Left ventricle myocardium superior (tissue), 1 donor: ENCODE measurements at regions not wholly inside any gene's neighbourhood (a gene's known extent, or its start where the extent isn't known, plus 50 kb on each side); places are given as distances from the start of the nearest gene placed in this dataset.

ENCODE experiments used
- ATAC-seq: fragments of 200-7000 bp; cut with Tn5 transposase; one replicate; pipeline ENCODE4 v1.9.1; 2020; ENCODE audit warnings: mild to moderate bottlenecking, moderate library complexity
- DNase-seq: peaks from one replicate; pipeline ENCODE4 v3.0.0-alpha.2; 2020
- intact Hi-C: fragments of 100-400 bp; cut with micrococcal nuclease; formaldehyde crosslinking; loops from one replicate; pipeline ENCODE4 v1.11.0; 2022
- donor health status: DM: no; HTN: yes; CAD: no; lungs with severe emphysema.

- DNase-seq (no peak), ATAC-seq (no peak)
- intact Hi-C loops: no loop called here
These were observed 302.2 kb downstream of the DIRAS2 start for GRCh38 chr9:90340421-90340820.

DNA sequence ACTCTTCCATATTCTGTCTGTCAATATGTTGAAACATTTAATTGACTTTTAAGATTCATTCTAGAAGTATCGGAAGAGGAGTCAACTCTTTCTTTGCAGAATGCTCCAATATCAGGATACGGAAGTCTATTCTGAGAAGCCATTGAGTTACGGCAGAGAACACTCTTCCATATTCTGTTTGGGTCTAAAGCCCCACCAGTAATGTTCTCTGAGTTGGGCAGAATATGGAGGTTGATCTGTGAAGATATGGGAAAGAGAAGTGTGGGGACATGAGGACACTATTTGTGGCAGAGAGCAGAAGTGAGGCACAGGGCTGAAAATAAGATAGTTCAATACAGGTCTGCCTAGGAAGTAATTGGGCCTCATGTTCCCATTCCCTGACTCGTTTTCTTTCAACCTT lies 300.0 kb downstream of the DIRAS2 start:
- no peak for ATAC-seq
- intact Hi-C loops: no loop called here

GRCh38 chr9:90343366-90343765 lies 299.3 kb downstream of the DIRAS2 start:
- intact Hi-C loops: no loop called here
- no peak for DNase-seq
- ATAC-seq: no peak

More for the DNA sequence above, 300.0 kb downstream of the DIRAS2 start:
- DNase-seq: no peak

- intact Hi-C loops: no loop called here
- no peak for ATAC-seq
- no peak for DNase-seq
These were observed 298.6 kb downstream of the DIRAS2 start for GRCh38 chr9:90343991-90344390.

GRCh38 chr9:90365666-90366065 lies 277.0 kb downstream of the DIRAS2 start:
- intact Hi-C loops: no loop called here
- ATAC-seq: no peak
- DNase-seq: no peak

DNA sequence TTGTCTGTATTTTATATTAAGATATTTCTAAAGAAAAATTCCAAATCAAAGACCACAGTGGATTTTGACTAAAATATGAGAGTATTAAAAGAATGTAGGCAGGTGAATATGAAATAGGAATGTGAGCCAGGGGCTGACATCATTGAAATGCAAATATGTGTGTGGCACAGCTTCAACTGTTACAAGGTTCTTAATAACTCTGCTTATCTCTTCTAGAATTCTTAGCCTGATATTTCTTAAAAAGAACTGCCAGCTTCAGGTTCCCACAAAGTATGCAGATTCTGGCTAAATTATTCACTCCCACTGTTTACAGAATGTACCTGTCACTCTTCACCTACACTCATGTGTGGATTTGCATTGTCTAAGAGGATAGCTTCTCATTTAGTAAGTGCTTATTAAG lies 274.4 kb downstream of the DIRAS2 start:
- intact Hi-C loops: no loop called here
- ATAC-seq (no peak), DNase-seq (no peak)

- intact Hi-C loops: no loop called here
- DNase-seq: no peak
- ATAC-seq: no peak
These were observed 273.7 kb downstream of the DIRAS2 start for GRCh38 chr9:90368928-90369327.

DNA sequence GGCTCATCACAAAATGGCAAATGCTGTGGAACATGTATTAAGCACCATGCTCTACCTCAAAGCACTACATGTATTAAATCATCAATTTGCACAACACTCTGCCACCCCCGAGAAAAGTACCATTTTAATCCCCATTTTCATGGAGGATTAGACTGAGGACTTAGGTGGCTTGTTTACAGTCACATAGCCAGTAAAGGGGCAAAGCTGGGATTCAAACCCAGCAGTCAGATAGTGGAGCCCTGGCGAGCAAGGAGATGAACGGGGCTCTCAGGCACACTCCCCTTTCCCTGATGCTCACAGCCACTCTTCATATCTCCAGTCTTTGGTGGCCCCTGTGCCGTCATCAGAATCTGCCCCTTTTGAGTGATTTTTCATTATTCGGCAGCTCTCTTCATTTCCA lies 262.9 kb downstream of the DIRAS2 start:
- ATAC-seq: no peak

DNA sequence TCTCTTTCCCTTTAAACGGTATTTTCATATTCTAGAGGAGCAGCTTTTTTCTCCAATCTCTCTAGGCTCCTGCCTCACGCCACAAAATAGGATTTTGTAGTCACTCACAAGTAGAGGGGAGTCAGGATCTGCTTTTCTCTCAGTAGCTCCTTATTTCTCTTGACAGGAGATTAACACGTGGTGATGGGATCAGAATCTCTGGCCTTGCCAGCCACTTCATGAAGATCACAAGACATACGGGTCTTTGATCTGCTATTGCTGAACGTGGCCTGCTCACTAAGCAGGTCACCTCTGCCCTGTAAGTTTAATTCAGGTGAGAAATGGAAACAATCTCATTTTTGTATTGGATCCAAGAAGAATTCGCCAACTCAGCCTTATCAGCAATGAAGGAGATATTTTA lies 257.5 kb downstream of the DIRAS2 start:
- ATAC-seq: no peak
- intact Hi-C loops: no loop called here
- no peak for DNase-seq

More for the DNA sequence above, 262.9 kb downstream of the DIRAS2 start:
- intact Hi-C loops: no loop called here
- no peak for DNase-seq

DNA sequence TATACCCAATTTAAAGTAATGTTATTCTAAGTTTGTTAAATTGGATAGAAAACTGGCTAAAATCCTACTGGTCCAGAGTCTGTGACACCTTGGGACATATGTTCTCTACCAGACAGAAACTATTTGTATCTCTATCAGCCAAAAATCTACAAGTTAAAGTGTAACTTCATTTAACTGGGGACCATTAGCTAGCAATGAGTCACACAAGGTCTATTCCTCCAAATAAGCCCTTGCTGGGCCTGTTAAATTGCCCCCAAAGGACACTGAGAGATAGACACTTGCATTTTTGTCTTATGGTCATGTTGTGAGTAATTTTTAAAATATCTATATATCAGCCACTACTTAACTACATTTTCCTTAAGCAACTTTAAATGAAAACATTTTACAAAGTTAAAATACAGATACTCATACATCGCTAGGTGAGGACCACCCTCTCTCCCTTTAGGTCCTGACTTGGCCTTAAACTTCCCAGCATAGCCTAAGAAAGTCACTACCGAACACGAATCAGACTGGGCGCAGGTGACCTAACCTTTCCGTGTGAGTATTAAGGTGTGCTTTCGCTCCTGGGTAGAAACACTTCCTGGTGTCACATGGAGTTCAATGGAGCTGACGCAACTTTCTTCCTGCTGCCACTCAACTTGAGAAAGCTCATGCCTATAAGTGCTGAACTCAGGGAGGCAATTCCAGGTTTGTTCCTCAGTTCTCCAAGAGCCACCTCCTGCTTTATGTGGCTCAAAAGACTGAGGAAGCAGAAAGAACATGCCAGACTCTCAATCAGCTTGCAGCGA lies 249.1 kb downstream of the DIRAS2 start:
- no peak for ATAC-seq
- no peak for DNase-seq
- intact Hi-C loops: no loop called here

DNA sequence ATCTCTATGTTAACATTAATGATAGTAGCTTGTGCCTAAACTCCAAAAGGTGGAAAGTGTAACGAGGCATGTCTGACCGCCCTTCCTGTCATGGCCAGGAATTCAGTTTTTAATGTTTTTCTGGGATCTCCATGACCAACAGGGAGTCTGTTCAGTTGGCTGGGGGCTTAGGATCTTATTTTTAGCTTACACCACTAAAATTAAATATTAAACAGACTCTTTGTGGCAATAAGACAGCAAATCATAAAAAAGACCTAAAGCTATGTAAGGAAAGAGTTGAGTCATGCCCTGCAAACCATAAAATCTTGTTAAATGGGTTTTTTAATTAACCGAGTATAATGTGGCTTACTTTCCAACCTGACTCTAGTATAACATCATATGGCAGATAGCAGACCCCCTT lies 247.8 kb downstream of the DIRAS2 start:
- ATAC-seq: no peak
- intact Hi-C loops: no loop called here
- no peak for DNase-seq

DNA sequence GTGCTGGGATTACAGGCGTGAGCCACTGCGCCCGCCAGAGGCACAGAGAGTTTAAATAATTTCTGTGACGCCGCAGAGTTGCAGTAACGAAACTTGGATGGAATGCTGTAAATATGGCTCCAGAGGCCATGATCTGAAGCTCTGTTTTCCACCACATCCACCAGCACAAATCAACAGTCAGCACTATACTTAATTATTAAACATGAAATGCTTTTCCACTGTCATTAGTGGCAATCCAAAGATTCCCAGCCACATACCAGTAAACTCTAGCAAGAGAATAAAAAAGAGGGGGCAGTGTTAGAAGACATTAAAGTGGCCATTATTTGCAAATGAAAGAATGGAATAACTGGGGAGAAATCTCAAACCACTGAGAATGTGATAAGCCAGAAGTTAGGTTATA lies 242.5 kb downstream of the DIRAS2 start:
- no peak for ATAC-seq
- DNase-seq: no peak
- intact Hi-C loops: no loop called here

DNA sequence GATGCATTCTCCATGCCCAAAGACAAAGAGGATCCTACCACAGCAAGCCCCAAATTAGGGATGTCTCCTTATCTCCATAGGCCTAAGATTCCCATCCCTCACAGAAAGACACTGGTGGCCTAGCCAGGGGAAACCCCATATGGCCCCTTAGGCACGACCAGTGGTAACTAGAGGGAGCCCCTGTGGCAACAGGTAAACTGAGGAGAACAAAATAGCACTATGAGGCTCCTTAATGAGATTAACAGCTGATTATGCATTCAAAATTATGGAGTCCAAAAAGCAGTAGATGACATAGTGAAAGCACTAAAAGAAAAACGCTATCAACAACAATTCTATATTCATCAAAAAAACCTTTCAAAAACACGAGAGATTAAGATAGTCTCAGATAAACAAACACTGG lies 234.0 kb downstream of the DIRAS2 start:
- intact Hi-C loops: no loop called here
- ATAC-seq: no peak

DNA sequence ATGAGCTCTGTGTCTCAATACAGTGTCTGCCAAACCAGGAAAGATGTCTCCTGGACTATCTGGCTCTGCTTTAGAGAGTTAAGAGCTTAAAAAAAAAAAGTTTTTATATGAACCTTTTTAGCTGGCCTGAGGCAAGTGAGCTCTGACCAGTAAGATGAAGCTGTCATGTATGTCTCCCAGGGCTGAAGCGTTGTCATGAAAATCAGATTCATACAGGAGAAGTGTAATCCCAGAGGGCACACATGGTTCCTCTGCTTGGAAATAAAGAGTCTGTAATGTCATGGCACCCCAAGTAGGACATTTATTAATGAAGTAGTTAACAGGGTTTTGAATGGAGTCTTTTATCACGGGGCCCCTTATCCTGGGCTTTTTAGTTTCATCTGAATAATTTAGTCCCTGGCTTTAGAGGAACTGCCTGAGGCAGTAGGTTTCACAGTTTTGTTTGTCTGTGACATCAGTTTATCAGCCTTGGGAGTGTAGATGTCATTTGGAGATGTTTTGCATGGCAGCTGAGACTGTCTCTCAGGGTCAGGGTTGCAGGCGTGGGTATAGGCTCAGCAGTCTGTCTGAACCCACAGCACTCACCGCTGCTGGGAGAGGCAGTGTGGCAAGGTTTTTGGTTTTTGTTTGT lies 223.3 kb downstream of the DIRAS2 start:
- ATAC-seq (no peak), DNase-seq (no peak)
- intact Hi-C loops: no loop called here

More for the DNA sequence above, 234.0 kb downstream of the DIRAS2 start:
- DNase-seq: no peak

GRCh38 chr9:90420211-90420610 lies 222.4 kb downstream of the DIRAS2 start:
- intact Hi-C loops: no loop called here
- ATAC-seq (no peak), DNase-seq (no peak)

DNA sequence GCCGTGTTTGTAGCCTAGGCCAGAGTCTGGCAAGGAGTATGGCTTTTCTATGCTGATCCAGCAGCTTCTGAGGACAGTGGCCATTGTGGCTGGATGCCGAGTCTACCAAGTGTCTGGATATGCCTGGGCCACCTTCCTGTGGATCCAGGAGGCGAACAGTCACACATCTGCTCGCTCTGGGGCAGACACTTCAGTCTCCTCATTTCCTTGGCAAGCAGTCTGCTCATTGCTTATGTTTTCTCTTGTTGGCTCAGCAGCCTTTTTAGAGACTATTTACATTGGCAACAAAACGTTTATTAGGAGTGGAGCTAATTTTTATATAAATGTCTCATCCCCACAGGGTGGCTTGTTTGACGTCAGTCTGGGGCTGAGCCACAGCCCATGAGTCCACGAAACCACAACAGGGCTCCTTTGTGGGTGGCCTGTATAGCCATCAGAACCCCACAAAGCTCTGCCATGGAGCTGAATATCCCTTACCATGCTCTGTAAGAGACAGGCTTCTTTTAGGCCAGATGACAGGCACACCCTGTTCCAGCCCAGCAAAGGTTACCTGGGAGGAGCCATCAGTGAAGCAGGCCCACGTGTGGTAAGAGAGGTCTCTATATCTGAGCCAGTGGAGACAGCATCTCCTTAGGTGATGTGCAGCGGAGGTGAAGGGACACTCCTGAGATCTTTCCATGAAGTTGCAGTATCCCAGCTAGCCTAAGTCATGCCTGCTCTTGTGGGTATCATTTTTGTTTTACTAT lies 221.7 kb downstream of the DIRAS2 start:
- DNase-seq: no peak
- intact Hi-C loops: no loop called here
- no peak for ATAC-seq

GRCh38 chr9:90421786-90422185 lies 220.8 kb downstream of the DIRAS2 start:
- intact Hi-C loops: no loop called here
- DNase-seq (no peak), ATAC-seq (no peak)

GRCh38 chr9:90423661-90424193 lies 218.9 kb downstream of the DIRAS2 start:
- no peak for DNase-seq
- no peak for ATAC-seq
- intact Hi-C loops: no loop called here

GRCh38 chr9:90428517-90428916 lies 214.1 kb downstream of the DIRAS2 start:
- intact Hi-C loops: no loop called here
- ATAC-seq (no peak), DNase-seq (no peak)

GRCh38 chr9:90432951-90433350 lies 209.7 kb downstream of the DIRAS2 start:
- DNase-seq (no peak), ATAC-seq (no peak)
- intact Hi-C loops: no loop called here
